ENCODE measurements at regions not wholly inside any gene's neighbourhood (a gene's known extent, or its start where the extent isn't known, plus 50 kb on each side); places are given as distances from the start of the nearest gene placed in this dataset.

DNA sequence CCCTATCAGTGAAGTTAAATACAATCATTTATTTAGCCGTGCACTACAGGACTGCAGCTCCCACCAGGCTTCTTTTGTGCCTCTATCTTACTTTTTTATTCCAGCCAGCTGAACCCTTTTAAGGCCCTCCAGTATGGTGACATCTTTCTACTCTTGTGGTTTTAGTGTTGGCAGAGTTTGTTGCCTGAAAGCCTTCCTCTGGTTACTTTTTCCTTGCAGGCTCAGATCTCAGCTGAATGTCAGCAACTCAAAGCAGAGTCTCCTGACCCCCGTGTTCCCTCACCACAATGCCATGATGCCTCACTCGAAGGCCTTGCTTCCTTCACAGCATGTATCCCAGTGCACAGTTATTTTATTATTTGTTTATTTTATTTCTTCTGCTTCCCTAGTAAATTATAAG, 818.9 kb upstream of the LCORL start:
- intact Hi-C loops (cut with DNase I) = no loop called here
- Histone ChIP-seq H3K27ac (no peak overlapping the region), H3K4me1 (replicated peaks in 1 of 2) (no peaks in the 10 kb centered on the region), H3K36me3 (replicated peaks in 1 of 2) (no peaks in the 10 kb centered on the region), H3K9me3 (replicated peaks in 1 of 3) (no peaks in the 10 kb centered on the region), H3K4me3 (no peak overlapping the region), H3K27me3 (no peaks in the 10 kb centered on the region)
- no peak for DNase-seq
- TF ChIP-seq POLR2A (IDR thresholded peaks at IDR 0.05) = no peak
- TF ChIP-seq, protein P1, sequence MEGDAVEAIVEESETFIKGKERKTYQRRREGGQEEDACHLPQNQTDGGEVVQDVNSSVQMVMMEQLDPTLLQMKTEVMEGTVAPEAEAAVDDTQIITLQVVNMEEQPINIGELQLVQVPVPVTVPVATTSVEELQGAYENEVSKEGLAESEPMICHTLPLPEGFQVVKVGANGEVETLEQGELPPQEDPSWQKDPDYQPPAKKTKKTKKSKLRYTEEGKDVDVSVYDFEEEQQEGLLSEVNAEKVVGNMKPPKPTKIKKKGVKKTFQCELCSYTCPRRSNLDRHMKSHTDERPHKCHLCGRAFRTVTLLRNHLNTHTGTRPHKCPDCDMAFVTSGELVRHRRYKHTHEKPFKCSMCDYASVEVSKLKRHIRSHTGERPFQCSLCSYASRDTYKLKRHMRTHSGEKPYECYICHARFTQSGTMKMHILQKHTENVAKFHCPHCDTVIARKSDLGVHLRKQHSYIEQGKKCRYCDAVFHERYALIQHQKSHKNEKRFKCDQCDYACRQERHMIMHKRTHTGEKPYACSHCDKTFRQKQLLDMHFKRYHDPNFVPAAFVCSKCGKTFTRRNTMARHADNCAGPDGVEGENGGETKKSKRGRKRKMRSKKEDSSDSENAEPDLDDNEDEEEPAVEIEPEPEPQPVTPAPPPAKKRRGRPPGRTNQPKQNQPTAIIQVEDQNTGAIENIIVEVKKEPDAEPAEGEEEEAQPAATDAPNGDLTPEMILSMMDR (IDR thresholded peaks at IDR 0.05) = no peak
- WGBS, 4 donors = 79 to 89% (median 84%) methylated on average over 3 of the region's 3 CpGs

DNA sequence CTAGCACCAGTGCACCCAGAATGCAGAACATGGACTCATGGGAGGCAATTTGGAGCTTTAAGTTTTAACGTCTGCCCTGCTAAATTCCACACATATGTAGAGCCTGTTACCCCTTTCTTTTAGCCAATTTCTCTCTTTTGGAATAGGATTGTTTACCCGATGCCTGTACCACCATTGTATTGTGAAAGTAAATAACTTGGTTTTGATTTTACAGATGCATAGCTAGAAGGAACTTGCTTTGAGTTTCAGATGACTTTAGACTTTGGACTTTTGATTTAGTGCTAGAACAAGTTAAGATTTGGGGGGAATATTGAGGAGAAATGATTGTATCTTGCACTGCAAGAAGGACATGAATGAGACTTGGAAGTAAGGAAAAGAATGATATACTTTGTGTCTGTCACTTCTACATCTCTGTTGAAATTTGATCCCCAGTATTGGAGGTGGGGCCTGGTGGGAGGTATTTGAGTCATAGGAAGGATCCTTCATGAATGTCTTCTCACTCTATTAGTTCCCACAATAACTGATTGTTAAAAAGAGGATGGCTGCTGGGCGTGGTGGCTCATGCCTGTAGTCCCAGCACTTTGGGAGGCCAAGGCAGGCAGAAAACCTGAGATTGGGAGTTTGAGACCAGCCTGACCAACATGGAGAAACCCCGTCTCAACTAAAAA, 794.8 kb upstream of the LCORL start:
- Histone ChIP-seq H3K36me3 (replicated peaks in 1 of 2) (no peaks in the 10 kb centered on the region), H3K27me3 (no peaks in the 10 kb centered on the region), H3K27ac (no peak overlapping the region), H3K4me3 (no peak overlapping the region), H3K4me1 (replicated peaks in 1 of 2) (no peaks in the 10 kb centered on the region), H3K9me3 (replicated peaks in 1 of 3) (no peaks in the 10 kb centered on the region)
- TF ChIP-seq, protein P1 (IDR thresholded peaks at IDR 0.05) = no peak
- TF ChIP-seq POLR2A (IDR thresholded peaks at IDR 0.05) = no peak
- 84 to 92% (median 92%) methylated on average over 4 of the region's 4 CpGs for WGBS, 4 donors
- intact Hi-C loops (cut with DNase I) = no loop called here
- no peak for DNase-seq

DNA sequence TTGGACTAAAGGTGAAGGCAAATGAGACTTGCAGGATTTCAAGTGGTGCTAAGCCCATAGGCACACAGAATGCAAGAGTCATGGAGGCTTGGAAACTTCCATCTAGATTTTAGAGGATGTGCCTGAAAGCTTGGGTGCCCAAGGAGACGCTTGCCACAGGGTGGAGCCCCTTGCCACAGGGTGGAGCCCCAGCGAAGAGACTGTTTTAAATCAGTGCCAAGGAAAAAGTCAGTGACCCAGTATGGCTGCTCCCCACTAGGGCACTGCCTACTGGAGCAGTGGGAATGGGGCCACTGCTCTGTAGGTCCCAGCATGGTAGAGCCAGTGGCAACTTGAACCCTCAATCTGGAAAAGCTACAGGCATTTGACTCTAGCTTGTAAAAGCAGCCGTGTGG, 794.2 kb upstream of the LCORL start:
- no peaks in the 10 kb centered on the region for H3K36me3 ChIP-seq (replicated peaks in 1 of 2)
- H3K9me3 ChIP-seq (replicated peaks in 1 of 3) = no peaks in the 10 kb centered on the region
- no peak overlapping the region for H3K4me3 ChIP-seq
- TF ChIP-seq POLR2A (IDR thresholded peaks at IDR 0.05) = no peak
- TF ChIP-seq, protein P1 (IDR thresholded peaks at IDR 0.05) = no peak
- no peak for DNase-seq
- no peak overlapping the region for H3K27ac ChIP-seq
- 88 to 90% (median 89%) methylated on average over 3 of the region's 3 CpGs for WGBS, 4 donors
- no peaks in the 10 kb centered on the region for H3K27me3 ChIP-seq
- intact Hi-C loops (cut with DNase I) = no loop called here
- H3K4me1 ChIP-seq (replicated peaks in 1 of 2) = no peaks in the 10 kb centered on the region

DNA sequence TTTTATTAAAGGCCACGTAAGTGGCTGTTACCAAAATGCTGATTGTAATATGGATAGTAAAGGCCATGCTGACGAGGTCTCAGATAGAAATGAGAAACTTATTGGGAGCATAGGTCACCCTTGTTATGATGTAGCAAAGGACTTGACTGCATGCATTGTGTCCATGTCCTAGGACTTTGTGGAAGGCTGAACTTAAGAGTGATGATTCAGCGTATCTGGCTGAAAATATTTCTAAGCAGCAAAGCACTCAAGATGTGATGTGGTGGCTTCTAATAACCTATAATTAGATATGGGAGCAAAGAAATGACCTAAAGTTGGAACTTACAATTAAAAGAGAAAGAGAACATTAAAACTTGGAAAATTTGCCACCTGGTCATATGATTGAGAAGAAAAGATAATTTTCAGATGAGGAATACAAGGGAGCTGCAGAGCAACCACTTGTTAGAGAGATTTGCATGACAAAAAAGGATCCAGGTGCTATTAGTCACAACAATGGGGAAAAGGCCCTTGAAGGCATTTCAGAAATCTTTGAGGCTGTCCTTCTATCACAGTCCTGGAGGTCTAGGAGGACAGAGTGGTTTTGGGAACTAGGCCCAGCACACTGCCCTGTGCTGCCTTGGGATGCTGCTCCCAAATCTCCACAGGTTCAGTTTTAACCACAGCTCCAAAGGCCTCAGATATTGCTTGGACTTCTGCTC, 793.7 kb upstream of the LCORL start:
- Histone ChIP-seq H3K4me3 (no peak overlapping the region), H3K27ac (no peak overlapping the region), H3K36me3 (replicated peaks in 1 of 2) (no peaks in the 10 kb centered on the region), H3K4me1 (replicated peaks in 1 of 2) (no peaks in the 10 kb centered on the region), H3K27me3 (no peaks in the 10 kb centered on the region), H3K9me3 (replicated peaks in 1 of 3) (no peaks in the 10 kb centered on the region)
- TF ChIP-seq POLR2A (IDR thresholded peaks at IDR 0.05) = no peak
- TF ChIP-seq, protein P1 (IDR thresholded peaks at IDR 0.05) = no peak
- WGBS, 4 donors = 60 to 97% (median 82%) methylated on average over 2 to 3 of the region's 3 CpGs
- no peak for DNase-seq
- intact Hi-C loops (cut with DNase I) = no loop called here

Measured in adrenal gland (tissue), 9 donors.